Stomach (tissue), 8 donors: ENCODE measurements at regions not wholly inside any gene's neighbourhood (a gene's known extent, or its start where the extent isn't known, plus 50 kb on each side); places are given as distances from the start of the nearest gene placed in this dataset.

Experiments
- DNase-seq, 2 donors: peaks; one replicate each; pipeline versions ENCODE4 v3.0.0 to v3.0.0-alpha.2; 2013 to 2019
- H3K27ac ChIP-seq, 5 donors: fragments of 200-600 bp in 4 of 5; sonication (generic) in 4 of 5; one replicate each; pipeline ENCODE4 v1.5.1; 2013 to 2019; ENCODE audit warnings: mild to moderate bottlenecking in 1 of 5, moderate library complexity in 1 of 5
- H3K27me3 ChIP-seq, 3 donors: fragments of 200-600 bp; sonication (generic); one replicate each; pipeline ENCODE4 v1.5.1; 2017 to 2019; ENCODE audit warnings: mixed run types in 1 of 3
- H3K36me3 ChIP-seq, 4 donors: fragments of 200-600 bp; sonication (generic); 1 replicate in 3 of 4; 2 replicates in 1 of 4; pipeline ENCODE4 v1.5.1; 2016 to 2019
- H3K4me1 ChIP-seq, 4 donors: fragments of 200-600 bp; sonication (generic); one replicate each; pipeline ENCODE4 v1.5.1; 2016 to 2019
- H3K4me3 ChIP-seq, 4 donors: fragments of 200-600 bp; sonication (generic) in 3 of 4; one replicate each; pipeline ENCODE4 v1.5.1; 2016 to 2019; ENCODE audit warnings: mild to moderate bottlenecking in 1 of 4
- H3K9me3 ChIP-seq, 4 donors: fragments of 200-600 bp; sonication (generic); one replicate each; pipeline ENCODE4 v1.5.1; 2016 to 2019
- CTCF ChIP-seq, 7 experiments: fragments of 450-650 bp in 4 of 7; fragments of 200-600 bp in 3 of 7; sonication (generic) in 3 of 7; IDR thresholded peaks; one replicate each; pipeline ENCODE4 v1.5.1; 2016 to 2019; ENCODE audit warnings: antibody characterized with exemption in 7 of 7, control low read depth in 2 of 7, mild to moderate bottlenecking in 1 of 7
- EP300 ChIP-seq: sonication (generic); formaldehyde crosslinking; IDR thresholded peaks from one replicate; pipeline ENCODE4 v1.6.1; 2017; ENCODE audit warnings: antibody characterized with exemption
- POLR2A ChIP-seq, 4 donors: fragments of 450-650 bp; IDR thresholded peaks; one replicate each; pipeline ENCODE4 v1.6.1; 2016; ENCODE audit warnings: antibody characterized with exemption in 4 of 4, control low read depth in 2 of 4, mild to moderate bottlenecking in 1 of 4, moderate library complexity in 1 of 4
- POLR2AphosphoS5 ChIP-seq, 3 donors: sonication (generic); formaldehyde crosslinking; IDR thresholded peaks; one replicate each; pipeline ENCODE4 v1.6.1; 2016; ENCODE audit warnings: antibody characterized with exemption in 3 of 3
- WGBS, 5 donors: extraction: QIAGEN DNeasy Blood & Tissue Kit in 3 of 5; methylation state at CpG; one replicate each; pipeline versions ENCODE4 v1.1.5 to v1.1.7; 2013 to 2018; 5-methylcytosine and 5-hydroxymethylcytosine counted together
- intact Hi-C: fragments of 100-400 bp; cut with DNase I; formaldehyde crosslinking; loops from one replicate; pipeline ENCODE4 v1.15.1; 2023; ENCODE audit warnings: low total_unique reads
- donor health status: healthy with polysubstance abuse.
- donor health status: Bipolar disorder and iron deficiency.
- donor health status: healthy.

- no peak for DNase-seq
- Histone ChIP-seq H3K9me3 (no peaks in the 10 kb centered on the region), H3K27me3 (no peaks in the 10 kb centered on the region), H3K4me3 (no peak overlapping the region), H3K27ac (no peak overlapping the region), H3K4me1 (no peaks in the 10 kb centered on the region), H3K36me3 (no peaks in the 10 kb centered on the region)
- WGBS, 5 donors, result 85 to 97% (median 90%) methylated on average over 2 of the region's 2 CpGs
- intact Hi-C loops, result no loop called here
- no peak for TF ChIP-seq POLR2A (IDR thresholded peaks at IDR 0.05)
- no peak for TF ChIP-seq EP300
- TF ChIP-seq POLR2AphosphoS5 (IDR thresholded peaks at IDR 0.05), result no peak
- TF ChIP-seq CTCF (IDR thresholded peaks at IDR 0.05), result no peak
These were observed 159.9 kb upstream of the MDFIC start for GRCh38 chr7:114761973-114762372.

GRCh38 chr7:114765331-114766040 is 156.4 kb upstream of the MDFIC start:
- intact Hi-C loops, result no loop called here
- Histone ChIP-seq H3K4me3 (no peak overlapping the region), H3K9me3 (no peaks in the 10 kb centered on the region), H3K4me1 (no peaks in the 10 kb centered on the region), H3K27me3 (no peaks in the 10 kb centered on the region), H3K27ac (no peak overlapping the region), H3K36me3 (no peaks in the 10 kb centered on the region)
- WGBS, 5 donors, result 74 to 86% (median 78%) methylated on average over 2 of the region's 2 CpGs
- TF ChIP-seq CTCF (IDR thresholded peaks at IDR 0.05) (no peak), POLR2A (IDR thresholded peaks at IDR 0.05) (no peak), POLR2AphosphoS5 (IDR thresholded peaks at IDR 0.05) (no peak), EP300 (no peak)
- no peak for DNase-seq

- DNase-seq, result no peak
- H3K27ac ChIP-seq, result no peak overlapping the region
- no peaks in the 10 kb centered on the region for H3K27me3 ChIP-seq
- no peaks in the 10 kb centered on the region for H3K36me3 ChIP-seq
- H3K4me3 ChIP-seq, result no peak overlapping the region
- no peaks in the 10 kb centered on the region for H3K4me1 ChIP-seq
- no peaks in the 10 kb centered on the region for H3K9me3 ChIP-seq
- TF ChIP-seq POLR2AphosphoS5 (IDR thresholded peaks at IDR 0.05), result no peak
- no peak for TF ChIP-seq POLR2A (IDR thresholded peaks at IDR 0.05)
- TF ChIP-seq EP300, result no peak
- TF ChIP-seq CTCF (IDR thresholded peaks at IDR 0.05), result no peak
- intact Hi-C loops, result no loop called here
- WGBS, 5 donors, result 92 to 99% (median 94%) methylated on average over 5 of the region's 5 CpGs
These were observed 155.9 kb upstream of the MDFIC start for GRCh38 chr7:114766041-114766356.

- intact Hi-C loops, result no loop called here
- no peaks in the 10 kb centered on the region for H3K27me3 ChIP-seq
- H3K27ac ChIP-seq, result no peak overlapping the region
- no peaks in the 10 kb centered on the region for H3K9me3 ChIP-seq
- WGBS, 5 donors, result 20 to 67% (median 41%) methylated on average over 1 of the region's 1 CpG
- no peaks in the 10 kb centered on the region for H3K4me1 ChIP-seq
- H3K4me3 ChIP-seq, result no peak overlapping the region
- no peaks in the 10 kb centered on the region for H3K36me3 ChIP-seq
- TF ChIP-seq POLR2A (IDR thresholded peaks at IDR 0.05) (no peak), CTCF (IDR thresholded peaks at IDR 0.05) (no peak), EP300 (no peak), POLR2AphosphoS5 (IDR thresholded peaks at IDR 0.05) (no peak)
- no peak for DNase-seq
These were observed 144.6 kb upstream of the MDFIC start for GRCh38 chr7:114777288-114777687.
